Stimulated activated CD8-positive, alpha-beta memory T cell treated with anti-CD3 and anti-CD28 coated beads, Interleukin-12 subunit alpha, Interleukin-12 subunit beta, amount 100 ng/mL, for 4 hours (primary cell): ENCODE measurements at regions not wholly inside any gene's neighbourhood (a gene's known extent, or its start where the extent isn't known, plus 50 kb on each side); places are given as distances from the start of the nearest gene placed in this dataset.
"Not testable (repeated sequence)": the region's sequence is repeated elsewhere in the genome, so short reads cannot be mapped to it uniquely, and the experiment has no call there.

Experiments used
- DNase-seq: peaks from one replicate; pipeline ENCODE4 v3.0.0-alpha.2; 2020; ENCODE audit warnings: low read depth

DNA sequence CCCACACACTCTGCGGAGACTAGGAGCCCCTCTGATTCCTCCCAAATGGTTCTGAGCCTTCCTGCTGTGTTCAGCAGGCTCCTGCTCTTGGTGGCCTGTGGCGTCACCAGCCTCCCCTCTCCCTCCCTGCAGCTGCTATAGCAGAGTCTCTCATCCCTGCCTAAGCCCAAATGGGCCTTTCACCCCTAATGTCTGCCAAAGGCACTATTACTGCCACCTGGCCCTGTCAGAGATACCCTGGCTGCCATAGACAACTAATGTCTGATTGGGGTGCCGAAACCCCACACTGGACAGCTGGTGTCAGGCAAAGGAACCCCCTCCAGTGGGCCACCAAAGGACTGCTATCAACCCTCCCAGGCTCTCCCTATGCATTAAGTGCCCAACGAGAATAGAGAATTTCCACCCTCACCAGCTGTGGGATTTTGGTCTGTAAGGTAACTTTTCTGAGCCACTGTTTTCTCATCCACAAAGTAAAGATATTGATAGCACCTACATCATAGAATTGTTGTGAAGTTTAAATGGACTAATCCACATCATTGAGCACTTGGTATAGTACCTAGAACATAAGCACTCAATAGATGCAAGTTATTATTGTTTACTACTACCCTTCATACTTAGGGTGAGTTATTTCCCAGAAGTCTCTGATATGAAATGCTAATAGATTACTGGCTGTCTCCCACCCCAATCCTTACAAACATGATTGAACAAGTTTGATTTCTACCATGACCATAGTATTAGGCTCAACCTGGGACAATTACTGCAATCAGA, 421.3 kb downstream of the MID1IP1 start:
- DNase-seq = no peak

DNA sequence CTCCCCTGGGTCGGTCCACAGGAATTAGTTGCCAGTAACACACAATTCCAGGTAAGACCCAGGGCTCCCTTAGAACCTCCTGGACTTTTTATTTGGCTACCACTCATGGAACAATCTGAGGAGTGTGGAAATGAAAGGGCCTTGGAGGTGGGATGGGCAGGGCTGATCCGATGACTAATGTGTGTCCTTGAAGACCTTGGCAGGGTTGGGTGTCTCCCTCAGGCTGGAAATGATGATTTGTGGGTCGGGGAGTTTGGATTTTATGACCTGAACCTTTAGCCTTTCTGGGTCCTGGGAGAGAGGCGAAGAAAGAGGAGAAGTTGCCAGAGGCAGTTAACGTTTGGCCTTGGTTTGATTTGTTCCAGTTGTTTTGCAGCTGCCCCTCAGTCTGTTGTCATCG, 425.0 kb downstream of the MID1IP1 start:
- no peak for DNase-seq

DNA sequence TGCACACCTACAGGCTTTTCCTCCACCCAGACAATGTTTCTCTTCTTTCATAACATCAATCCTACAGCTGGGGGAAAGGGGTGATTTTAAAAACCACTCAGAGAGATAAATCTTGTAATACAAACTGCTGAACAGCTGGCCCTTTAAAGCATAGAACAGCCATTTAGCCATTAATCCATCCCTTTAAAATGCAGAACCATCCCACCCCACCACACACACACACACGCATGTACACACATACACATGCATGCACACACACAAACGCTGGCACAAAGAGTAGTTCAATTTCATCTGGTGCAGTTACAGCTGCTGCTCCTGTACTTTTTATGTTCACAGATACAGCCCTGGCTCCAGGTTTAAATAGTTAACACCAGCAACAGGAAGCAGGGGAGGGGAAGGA, 426.1 kb downstream of the MID1IP1 start:
- no peak for DNase-seq

DNA sequence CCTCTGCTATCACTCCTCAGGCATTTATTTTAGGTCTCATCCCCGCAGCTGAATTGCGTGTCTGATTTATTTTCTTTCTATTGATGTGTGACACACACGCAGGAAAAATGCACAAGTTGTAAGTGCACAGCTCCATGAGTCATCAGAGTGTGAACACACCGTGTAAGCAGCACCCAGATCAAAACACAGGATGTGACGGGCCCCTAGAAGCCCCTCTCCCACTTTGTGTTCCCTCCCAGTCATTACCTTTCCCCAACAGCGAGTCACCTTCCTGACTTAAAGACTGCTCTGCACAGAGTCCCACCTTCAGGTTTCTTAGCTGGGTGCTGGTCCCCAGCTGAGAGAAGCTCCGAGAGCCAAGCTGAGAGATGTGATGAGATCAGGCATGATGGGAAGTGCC, 436.7 kb downstream of the MID1IP1 start:
- DNase-seq = no peak

DNA sequence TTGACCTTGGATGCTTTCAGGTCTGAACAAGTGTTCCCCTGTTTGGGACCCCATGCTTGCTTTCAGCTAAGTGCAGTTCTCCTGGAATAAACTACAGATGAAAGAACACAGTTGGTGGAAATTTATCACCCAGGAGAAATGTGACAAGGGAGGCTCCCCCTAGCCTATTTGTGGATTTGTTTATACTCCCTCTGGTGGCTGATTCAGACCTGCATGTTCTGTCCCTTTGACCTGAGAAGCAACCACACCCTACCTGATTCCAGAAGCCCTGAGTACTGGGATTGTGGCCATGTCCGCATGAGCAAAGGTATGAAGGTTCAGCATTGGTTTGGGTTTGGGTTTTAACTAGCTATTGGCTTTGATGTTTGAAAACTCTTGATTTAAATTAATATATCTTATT, 440.9 kb downstream of the MID1IP1 start:
- no peak for DNase-seq

DNA sequence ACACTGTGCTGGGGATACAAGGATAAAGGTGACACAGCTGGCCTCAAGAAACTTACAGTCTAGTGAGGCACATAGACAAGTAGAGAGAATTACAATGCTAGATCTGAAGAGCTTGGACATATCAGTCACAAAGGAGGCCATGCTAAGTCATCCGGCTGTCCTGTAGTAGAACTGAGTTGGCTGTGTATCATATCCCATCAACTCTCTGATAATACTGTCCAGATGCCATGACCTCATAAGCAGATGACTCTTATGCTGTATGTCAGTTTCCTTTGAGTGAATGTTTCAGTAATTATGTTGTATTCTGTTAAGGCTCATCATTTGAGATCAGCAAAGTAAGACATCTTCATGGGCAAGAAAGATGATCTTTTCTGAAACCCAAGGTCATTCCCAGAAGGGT, 442.9 kb downstream of the MID1IP1 start:
- DNase-seq = no peak

DNA sequence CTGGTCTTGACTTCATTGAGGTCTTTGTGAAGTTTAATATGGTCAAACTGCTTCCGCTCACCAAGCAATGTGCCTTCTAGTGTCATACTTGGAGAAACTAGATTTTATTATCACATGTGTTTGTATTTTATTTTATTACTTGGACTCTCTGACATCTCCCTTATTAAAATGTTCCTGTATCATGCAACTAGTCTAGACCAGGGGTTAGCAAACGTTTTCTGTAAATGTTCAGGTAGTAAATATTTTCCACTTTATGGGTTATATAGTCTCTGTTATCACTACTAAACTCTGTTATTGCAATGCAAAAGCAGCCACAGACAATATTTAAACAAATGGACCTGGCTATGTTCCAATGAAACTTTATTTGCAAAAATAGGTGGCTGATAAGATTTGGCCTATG, 443.8 kb downstream of the MID1IP1 start:
- no peak for DNase-seq

DNA sequence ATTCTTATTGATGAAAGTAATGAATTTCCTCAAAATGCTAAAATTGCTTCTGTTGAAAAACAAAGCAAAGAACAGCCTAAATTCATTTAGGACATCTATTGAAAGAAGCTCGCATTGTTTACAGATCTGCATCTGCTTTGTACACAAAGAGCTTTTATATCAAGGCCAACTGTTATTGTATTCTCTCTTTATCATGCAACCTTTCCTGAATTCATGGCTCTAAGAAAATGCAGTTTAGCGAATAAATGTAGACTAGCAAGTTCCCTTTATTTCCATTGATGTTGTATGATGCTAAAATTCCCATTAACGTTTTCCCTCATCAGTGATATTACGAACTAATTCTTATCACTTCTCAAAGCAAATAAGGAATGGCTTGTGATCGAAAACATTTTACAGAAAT, 446.3 kb downstream of the MID1IP1 start:
- no peak for DNase-seq

DNA sequence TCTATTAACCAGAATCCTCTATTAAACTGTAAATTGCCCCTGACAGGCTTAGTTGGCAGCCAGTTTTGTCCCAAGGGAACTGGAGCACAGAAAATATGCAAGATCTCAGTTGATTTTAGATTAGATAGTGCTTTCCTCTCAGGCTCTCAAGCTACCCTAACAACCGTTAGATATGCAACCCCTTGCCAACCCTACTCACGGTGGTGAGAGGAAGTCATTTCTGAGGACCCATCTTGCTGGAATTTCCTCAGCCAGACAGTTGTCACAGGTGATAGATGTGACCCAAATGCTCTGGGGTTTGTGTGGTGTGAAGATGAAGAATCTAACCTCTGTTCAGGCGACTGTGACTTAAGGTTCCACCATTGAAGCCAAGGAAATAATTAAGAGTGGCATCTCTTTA, 447.1 kb downstream of the MID1IP1 start:
- no peak for DNase-seq

DNA sequence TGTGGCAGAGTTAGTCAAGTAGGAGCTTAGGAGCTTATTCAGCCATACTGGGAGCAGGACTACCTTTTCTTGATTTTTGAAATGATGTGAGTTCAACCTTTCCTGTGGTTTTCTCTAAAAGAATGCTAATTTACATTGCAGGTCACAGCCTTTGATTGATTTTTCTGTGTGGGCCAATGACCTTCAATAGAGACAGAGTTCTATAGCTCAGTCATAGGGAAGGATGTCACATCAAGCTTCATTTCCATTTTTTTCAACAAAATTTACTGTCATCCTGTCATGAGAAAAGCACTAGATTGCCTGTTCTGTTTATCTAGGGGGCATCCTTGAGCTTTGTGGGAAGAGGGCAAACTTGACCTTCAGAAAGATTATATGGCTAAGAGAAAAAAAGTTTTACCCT, 448.7 kb downstream of the MID1IP1 start:
- no peak for DNase-seq

DNA sequence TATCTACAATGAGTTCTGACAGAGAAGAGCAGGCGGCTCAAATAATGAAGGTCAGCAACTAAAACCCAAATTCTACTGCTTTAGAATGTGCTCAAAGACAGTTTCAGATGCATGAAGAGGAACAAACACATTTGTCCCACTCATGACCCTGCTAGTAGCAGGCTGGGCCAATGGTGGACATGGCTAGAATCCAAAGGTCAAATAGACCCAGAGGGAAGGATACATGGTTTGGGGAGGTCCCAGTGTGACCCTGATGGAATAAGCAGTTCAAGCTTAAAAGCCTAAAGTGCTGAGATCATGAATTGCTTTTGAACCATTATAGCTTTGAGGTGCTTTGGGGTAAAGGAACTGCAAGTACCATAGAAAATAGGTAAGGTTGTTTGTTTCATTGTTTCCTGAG, 450.7 kb downstream of the MID1IP1 start:
- DNase-seq = no peak

DNA sequence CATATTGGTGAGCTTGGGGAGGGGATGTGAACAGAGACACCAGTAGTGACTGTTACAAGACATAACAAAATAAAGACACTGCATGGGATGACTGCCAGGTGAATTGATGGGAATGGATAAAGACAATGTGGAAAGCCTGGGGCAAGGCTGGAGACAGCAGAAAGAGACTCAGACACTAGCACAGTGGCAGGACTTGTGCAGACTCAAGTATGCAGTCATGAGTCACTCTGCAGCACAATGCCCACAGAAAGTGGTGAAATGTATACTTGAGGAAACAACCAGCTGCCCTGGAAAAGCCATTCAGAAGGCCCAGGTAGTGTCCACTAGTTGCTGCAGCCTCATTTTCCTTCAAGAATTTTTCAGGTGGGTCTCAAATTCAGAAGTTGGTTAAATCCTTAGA, 452.3 kb downstream of the MID1IP1 start:
- DNase-seq = no peak

DNA sequence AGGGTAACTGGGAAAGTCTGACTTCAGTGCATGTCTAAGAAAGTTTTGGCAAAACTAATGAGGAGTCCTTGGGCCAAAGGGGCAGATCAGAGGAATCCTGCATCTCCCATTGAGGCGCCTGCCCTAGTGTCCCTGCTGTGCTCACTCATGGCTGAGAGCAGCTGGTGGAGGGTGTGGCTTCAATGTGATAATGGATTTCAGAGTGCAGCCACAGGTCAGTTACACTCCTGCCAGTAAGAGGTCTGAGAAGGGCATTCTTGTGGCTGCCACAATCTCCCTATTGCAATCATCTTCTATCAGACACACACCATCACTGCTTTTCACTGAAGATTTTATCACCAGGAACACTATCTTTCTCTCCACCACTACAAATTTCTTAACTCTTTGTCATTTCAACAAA, 457.1 kb downstream of the MID1IP1 start:
- DNase-seq = no peak

DNA sequence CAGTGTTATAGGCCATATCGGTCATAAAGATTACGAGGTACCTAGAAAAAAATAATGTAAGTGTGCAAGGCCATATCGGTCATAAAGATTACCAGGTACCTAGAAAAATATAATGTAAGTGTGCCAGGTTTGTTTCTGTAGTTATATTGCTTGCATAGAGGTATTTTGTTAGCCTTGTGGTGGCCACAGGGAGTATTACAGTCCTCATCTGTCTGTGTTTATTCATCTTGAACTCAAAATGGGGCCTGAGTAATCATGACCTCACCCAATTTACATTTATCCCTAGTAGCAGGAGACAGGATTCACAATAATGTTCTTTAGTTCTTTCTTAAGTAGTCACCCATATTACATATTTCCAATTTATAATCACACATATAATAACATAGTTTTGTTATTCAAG, 459.7 kb downstream of the MID1IP1 start:
- DNase-seq = no peak

DNA sequence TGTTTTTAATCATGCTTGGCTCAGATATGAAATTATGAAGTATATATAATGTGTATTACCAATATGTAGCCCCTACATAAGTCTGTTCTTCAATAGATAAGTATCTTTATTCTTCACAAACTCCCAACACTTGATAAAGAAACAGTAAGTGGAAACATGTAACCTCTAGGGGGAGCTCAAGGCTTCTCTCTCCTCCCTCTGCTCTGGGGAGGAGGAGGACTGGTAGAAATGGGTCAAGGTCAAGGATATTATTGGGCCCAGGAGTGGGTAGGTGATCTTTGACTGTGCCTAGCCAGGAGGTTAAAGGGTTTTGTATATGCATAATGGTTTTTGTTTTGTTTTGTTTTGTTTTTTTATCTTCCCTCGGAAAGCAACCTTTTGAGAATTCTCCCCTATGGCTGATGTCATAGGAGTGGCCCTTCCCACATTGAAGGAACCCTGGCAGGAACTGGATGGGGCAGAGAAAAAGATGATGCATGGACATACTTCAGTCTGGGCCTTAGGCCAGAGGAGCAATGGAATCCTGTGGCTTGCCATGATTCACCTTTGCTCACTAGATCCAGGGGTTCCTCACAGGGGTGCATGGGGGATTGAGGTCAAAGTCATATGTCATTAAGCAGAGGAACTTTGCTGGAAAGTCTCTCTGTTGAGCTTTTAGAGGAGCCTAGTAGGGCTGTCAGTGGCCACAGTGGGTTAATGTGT, 460.3 kb downstream of the MID1IP1 start:
- DNase-seq = no peak

DNA sequence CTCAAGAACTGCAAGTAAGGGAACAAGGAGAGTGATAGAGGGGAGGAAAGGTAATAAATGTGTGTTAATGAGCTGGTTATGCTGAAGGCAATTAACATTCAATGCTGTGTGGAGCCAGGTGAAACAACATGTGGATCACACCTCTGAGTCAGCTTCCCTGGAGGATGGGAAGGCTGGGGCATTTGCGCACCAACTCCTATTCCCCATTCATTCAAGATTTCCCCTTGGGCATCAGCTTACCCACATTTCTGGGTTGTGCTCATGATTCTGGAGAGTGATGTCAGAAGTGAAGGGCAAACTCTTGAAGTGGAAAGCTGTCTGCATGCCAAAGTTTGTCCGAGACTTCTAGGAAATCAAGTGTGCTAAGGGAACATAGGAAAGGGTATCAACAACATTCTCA, 461.4 kb downstream of the MID1IP1 start:
- no peak for DNase-seq

DNA sequence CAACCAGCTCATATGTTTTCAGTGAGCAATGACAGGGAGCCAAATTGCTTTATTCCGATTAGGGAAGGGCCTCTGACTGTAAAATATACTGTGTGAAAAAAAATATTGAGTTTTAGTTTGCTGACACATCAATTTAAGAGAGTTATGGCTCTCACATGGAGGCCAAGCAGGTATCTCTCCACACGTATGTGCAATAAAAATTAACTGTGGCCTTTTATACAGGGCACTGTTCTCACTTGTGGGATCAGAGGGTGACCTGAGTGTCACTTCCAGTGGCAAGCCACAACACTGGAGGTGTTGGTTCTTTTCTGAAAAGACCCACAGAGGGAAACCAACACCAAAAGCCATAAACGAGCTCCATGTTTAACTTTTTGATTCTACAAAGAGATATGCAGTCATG, 462.8 kb downstream of the MID1IP1 start:
- DNase-seq = no peak

DNA sequence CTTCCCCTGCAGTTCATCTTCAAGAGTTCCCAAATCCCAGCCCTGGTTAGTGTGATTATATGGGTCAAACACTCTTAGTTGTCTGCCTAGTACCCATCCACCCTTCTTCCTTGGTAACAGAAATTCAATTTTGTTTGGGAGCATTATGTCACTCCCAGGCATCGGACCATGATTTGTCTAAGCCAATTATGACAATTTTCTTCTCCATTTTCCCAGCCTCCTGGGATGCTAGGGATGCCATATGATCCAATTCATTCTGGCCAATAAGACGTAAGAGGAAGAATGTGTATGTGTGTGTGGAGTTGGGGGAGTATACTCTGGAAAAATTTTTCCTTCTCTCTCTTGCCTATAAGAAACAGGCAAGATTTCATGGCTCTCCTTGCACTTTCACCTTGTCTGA, 465.9 kb downstream of the MID1IP1 start:
- DNase-seq = no peak

DNA sequence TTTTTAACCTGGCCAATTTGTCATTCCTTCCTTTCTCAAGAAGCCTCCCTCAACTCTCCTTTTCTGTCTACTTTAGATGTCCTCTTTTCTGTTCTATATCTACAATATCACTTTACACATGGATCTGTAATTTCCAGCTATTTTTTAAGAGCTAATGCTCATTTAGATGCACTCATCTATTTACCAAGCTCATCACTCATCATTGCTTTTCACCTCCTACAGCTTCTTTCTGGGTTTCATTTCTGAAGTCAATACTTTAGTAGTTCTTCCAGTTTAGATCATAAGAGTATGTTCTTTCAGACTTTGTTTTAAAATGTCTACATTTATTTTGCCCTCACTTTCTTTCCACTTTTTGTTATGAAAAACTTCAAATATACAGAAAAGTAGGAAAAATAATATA, 466.9 kb downstream of the MID1IP1 start:
- no peak for DNase-seq

DNA sequence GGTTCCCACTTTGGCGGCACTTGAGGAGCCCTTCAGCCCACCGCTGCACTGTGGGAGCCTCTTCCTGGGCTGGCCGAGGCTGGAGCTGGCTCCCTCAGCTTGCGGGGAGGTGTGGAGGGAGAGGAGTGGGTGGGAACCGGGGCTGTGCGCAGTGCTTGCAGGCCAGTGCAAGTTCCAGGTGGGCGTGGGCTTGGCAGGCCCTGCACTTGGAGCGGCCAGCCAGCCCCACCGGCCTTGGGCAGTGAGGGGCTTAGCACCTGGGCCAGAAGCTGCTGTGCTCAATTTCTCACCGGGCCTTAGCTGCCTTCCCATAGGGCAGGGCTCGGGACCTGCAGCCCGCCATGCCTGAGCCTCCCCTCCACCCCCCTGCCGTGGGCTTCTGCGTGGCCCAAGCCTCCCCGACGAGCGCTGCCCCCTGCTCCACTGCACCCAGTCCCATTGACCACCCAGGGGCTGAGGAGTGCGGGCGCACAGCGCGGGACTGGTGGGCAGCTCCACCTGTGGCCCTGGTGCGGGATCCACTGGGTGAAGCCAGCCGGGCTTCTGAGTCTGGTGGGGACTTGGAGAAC, 474.3 kb downstream of the MID1IP1 start:
- DNase-seq = no peak

DNA sequence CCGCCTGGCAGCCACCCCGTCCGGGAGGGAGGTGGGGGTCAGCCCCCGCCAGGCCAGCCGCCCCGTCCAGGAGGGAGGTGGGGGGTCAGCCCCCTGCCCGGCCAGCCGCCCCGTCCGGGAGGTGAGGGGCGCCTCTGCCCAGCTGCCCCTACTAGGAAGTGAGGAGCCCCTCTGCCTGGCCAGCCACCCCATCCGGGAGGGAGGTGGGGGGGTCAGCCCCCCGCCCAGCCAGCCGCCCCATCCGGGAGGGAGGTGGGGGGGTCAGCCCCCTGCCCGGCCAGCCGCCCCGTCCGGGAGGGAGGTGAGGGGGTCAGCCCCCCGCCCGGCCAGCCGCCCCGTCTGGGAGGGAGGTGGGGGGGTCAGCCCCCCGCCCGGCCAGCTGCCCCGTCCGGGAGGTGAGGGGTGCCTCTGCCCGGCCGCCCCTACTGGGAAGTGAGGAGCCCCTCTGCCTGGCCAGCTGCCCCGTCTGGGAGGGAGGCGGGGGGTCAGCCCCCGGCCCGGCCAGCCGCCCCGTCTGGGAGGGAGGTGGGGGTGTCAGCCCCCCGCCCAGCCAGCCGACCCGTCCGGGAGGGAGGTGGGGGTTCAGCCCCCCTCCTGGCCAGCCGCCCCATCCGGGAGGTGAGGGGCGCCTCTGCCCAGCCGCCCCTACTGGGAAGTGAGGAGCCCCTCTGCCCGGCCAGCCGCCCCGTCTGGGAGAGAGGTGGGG, 476.6 kb downstream of the MID1IP1 start:
- not testable (repeated sequence) for DNase-seq

DNA sequence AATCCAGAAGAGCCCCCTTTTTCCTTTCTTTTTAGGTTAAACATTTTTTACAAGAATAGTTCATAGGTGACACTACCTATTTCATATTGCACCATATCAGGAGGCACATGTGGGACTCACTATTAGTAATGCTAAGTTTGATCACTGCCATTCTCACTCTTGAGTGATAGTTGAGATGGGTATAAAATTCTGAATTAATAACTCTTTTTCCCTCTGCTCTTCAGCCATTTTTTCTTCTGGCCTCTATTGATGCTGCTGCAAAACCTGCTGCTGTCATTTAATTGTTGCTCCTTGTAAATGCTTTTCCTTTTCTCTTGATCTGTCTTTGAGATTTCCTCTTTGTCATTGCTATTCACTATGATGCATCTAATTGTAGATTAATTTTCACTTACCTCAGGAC, 482.0 kb downstream of the MID1IP1 start:
- DNase-seq = no peak

DNA sequence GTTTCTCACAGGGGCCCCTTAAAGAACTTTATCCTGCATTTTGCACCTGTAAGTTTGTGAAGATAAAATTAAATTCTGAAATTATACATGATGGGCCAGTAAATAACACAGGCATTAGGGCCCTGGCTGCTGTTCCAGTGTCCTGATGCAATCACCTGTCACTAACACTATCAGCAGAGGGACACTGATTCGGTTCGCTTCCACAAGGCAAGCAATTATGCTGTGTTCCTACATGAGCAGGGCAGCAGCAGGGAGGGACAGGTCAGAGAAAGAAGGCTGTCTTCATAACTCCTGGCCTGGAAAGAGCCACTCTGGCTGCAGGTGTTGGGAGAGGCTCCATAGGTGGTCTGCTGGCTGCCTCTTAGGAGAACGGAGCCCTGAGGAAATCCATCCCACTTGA, 487.3 kb downstream of the MID1IP1 start:
- DNase-seq = no peak
